NCI-H146 treated with DMSO at 0.1 percent for 48 hours (cell line): ENCODE measurements at regions not wholly inside any gene's neighbourhood (a gene's known extent, or its start where the extent isn't known, plus 50 kb on each side); places are given as distances from the start of the nearest gene placed in this dataset.
"Not testable (repeated sequence)": the region's sequence is repeated elsewhere in the genome, so short reads cannot be mapped to it uniquely, and the experiment has no call there.

Source experiments
- DNase-seq: peaks from one replicate; lab custom pipeline; 2025; ENCODE audit not compliant: unreplicated experiment; lab: John Stamatoyannopoulos, UW

DNA sequence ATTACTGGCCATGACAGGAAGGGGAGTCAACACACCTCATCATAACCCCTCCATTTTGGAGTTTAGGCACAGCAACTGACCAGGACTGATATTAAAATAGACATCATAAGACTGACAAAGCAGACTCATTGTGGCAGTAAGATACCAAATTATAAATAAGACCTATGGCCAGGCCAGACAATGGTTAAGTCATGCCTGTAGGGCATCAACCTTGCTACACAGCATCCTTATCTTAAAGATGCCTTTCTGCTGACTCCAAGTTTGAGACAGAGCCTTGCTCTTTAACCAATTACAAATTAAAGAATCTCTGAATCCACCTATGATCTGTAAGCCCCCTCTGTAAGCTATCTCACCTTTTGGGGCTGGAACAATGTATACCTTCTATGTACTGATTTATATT lies 65.5 kb downstream of the VCX2 start:
- DNase-seq: no peak

DNA sequence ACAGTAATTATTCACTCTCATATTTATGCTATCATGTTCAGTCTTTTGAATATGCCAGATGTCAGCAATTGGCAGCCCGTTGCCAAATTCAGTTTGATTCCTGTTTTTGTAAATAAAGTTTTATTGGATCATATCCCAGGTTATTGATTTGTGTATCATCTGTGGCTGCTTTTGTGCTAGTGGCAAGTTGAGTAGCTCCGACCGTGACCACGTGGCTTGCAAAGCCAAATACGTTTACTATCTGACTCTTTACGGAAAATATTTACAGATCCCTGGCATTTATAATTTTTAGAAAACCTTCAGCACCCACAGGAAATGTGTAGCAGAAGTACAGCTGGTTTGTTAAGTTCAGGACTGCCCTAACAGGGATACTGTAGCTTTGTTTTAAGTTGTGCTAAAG lies 67.4 kb downstream of the VCX2 start:
- no peak for DNase-seq

DNA sequence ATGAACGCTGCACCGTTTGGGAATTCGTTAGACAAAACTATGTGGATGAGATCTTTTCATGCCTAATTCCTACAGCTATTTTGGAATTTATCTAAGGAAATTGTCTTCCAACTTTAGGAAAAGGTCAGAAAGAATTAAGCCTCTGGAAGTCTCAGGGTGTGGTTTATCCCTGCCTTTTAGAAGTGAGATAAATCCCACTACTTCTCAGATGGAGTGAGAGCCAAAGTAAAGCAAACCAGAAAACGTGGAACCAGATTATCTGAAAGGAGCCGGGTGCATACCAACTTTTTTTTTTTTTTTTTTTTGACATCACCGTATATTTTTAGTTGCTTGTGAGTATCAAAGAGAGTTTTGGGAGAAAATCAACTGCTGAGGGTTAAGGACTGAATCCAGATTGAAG lies 79.6 kb downstream of the VCX2 start:
- DNase-seq: no peak

DNA sequence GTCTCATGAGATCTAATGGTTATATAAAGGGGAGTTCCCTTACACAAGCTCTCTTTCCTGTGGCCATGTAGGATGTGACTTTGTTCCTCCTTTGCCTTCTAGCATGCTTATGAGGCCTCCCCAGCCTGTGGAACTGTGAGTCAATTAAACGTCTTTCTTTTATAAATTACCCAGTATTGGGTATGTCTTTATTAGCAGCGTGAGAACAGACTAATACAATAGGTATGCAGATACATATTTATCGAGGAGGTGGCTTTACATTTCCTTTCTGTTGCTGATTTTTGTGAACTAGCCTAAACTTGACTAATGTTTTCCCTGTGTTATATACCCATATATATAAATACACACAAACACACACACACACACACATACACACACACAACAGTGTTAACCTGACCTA lies 80.2 kb downstream of the VCX2 start:
- no peak for DNase-seq

DNA sequence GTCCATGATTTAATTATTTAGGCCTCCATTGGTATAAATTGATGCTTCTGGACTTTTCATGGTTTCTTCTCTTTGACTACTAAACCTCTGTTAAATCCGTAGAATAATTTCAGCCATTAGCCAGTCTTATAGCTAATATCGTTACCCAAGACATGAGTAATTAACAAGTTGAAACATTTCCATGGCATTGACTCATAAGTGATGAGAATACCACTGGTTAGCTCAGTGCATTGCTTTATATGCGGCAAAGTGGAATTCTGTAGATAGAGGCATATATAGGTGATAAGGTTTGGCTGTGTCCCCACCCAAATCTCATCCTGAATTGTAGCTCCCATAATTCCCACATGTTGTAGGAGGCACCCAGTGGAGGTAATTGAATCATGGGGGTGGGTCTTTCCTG lies 80.6 kb downstream of the VCX2 start:
- DNase-seq: no peak

DNA sequence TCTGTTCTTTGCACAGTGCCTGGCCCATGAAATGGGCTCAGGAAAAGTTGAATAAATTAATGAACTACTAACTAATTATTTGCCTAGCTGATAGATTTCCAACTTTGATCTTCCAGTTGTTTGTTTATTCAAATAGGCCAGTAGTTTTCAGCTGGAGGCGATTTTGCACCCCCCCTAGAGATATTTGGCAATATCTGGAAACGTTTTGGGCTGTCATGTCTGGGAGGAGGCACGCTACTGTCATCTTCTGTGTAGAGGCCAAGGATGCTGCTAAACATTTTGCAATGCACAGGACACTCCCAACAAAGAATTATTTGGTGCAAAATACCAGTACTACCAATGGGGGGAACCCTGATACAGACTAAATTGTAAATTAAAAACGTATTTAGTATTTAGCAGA lies 81.9 kb downstream of the VCX2 start:
- no peak for DNase-seq

DNA sequence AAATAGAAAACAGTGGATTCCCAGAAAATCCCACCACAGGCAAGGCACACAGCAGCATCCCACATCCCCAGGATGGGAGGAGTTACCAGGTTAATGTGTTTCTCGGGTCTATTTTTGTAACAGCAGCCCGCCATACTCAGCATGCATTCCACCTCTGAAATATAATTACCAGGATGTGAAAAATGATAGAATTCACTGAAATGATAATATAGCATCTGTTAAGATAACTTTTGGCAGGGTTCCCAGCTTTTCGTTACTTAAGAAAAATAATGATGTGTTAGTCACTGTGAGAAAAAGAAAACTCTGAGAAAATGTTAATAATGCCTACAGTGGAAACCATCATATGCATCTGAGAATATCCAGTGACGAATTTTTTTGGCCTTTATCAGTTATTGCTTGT lies 87.1 kb downstream of the VCX2 start:
- DNase-seq: peak; percentile 78

DNA sequence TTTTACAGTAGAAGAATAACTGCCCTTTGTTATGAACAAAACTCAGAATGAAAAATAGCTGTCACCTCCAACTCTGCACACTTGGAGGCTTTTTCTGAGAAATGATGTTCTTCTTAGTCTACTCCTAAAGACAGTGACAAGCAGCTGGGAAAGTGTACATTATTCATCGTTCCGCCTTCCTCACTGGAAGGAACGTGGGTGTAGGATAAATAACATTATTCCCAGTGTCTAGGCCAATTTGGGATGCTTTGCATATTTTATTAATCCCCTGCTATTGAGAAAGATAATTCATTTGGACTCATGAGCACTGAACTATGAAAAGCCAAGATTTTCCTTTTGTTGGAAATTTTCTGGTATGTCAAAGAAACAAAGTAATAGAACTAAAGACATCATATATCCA lies 87.8 kb downstream of the VCX2 start:
- no peak for DNase-seq

DNA sequence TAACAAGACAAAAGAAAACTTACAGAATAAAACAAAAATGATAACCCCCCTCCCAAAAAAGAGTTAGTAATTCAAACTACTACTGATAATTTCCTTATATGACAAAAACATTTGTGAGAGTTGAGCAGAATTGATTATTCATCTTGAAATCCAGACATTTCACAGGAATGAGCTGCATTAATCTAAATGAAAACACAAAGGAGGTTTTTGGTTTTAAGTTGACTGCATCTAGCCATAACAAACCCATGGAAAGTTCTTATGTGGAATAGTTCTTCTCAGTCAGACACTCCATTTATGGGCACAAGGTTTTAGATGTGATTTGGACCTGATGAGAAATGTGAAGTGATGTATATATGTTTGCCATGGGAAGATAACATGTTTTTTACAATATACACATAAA lies 95.4 kb downstream of the VCX2 start:
- DNase-seq: no peak

DNA sequence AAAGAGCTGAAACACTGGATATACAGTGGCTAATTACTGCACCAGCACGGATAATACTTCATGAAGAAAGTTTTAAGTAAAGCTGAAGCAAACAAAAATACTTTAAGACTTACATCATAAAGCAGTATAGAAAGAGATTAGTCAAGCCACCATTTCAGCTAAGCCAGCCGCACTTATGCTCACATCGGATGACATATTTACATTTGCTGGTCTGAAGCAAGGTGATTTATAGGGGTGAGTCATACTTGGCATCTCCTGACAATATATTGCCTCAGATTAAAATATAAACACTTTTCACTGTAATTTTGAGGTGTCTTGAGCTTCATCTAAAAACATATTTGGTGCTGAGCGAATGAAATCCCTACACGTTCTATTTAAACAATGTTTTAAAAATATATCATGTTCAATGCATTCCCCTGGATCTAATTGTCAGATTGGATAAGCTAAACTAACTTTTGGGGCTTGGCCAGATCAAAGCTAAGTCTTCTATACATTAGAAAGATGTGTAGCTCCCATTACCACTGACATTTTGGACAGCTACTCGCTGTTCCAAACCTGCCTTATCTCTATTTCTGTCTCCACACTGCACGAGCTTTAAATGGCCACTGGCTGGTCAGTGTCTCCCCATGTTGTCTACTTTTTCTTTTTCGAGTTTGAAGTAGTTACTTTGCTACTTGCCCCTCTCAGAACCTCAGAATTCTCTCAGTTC lies 103.2 kb downstream of the VCX2 start:
- peak; percentile 29 for DNase-seq

DNA sequence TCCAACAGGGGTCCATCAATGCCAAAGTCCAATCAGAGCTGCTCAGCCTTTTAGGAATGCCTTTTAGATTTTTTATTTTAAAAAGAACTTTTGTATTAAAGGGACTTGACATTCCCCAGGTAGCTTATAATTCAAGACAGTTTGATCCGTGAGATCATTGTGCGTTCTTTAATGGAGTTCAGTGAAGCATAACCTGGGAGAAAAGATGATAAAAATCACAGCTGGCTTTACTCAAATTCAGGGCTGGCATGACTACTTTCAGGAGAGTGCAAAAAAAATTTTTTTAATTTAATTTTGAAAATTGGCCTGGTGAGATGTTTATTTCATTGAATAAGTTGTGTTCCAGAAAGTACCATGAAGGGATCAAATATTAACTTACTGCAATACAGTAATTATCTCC lies 118.2 kb downstream of the VCX2 start:
- no peak for DNase-seq

DNA sequence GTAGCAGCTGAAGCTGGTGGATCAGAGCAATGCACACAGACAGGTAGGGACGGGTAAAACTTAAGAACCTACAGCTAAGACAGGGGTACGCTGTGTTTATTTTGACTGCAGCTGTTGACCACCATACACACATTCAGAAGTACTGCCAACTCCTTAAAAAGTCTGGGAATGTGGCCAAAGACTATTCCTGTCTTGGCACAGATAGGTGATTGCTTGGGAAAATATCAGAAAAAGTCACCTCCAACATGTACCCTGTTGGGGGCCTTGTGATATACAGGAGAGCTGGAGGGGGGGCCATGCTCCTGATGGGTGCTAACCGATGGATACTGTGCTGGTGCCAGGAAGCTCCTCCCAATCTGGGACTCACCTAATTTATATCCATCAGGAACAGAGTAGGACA lies 121.2 kb downstream of the VCX2 start:
- DNase-seq: no peak

DNA sequence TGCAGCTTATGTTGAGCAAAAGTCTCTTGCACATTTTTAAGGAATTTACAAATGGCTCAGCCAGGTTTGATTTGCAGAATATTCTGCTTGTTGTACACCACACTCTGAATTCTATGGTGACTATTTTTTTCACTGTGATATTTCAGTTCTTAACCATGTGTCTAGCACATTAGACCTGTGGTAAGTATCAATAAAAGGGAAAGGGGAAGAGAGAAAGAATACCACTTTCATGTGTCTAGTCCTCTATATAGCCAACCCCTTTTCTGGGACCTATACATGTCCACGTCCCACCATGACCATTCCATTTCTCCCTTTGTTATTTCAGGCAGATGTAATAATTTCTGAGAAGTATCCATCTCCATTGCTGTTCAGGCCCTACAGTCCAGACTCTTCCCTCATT lies 121.3 kb upstream of the PNPLA4 start:
- DNase-seq: no peak

DNA sequence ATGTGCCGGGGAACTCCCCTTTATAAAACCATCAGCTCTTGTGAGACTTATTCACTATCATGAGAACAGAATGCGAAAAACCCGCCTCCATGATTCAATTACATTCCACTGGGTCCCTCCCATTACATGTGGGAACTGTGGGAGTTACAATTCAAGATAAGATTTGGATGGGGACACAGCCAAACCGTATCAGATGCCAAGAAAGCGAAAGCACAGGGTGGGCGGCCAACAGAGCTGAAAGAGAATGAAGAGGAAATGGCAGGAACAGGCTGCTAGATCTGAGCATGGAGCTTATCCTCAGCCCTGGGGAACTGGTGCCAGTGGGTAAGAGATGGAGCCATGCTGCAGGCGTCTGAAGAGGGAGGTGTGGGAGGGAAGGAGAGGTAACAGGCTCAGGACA lies 117.7 kb upstream of the PNPLA4 start:
- no peak for DNase-seq

DNA sequence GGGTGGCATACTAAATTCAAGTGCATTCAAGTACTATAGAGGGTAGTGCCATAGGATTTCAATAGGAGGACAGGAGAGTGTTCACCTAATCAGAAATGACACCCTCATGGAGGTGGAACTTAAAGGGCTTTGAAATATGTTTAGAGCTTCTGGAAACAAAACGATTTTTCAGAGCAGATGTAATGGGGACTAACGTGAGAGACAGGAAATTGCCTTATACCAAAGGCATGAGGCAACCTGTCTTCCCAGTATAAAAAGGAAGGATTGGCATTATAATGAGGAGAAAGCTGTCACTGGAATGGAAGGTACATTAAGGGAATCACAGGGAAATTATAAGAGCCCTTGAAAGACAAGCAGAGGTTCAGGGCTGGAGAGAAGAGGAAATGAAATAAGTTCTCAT lies 116.3 kb upstream of the PNPLA4 start:
- DNase-seq: no peak

DNA sequence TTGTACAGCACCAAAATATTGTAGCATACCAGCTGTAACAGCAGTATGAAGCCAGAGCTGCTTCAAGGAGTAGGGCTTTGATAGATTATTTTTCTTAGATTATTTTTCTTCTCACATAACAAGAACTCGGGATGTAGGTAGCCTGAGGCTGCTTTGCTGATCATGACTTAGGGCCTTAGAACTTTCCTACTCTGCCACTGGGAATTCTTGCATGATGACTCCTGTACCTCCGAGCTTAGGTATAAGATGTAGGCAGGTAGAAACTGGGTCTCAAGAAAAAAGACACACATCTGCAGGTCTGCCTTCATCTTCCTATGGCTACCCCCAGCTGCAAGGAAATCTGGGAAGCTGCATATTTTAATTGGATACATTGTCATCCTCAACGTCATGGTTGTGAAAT lies 115.9 kb upstream of the PNPLA4 start:
- DNase-seq: no peak

DNA sequence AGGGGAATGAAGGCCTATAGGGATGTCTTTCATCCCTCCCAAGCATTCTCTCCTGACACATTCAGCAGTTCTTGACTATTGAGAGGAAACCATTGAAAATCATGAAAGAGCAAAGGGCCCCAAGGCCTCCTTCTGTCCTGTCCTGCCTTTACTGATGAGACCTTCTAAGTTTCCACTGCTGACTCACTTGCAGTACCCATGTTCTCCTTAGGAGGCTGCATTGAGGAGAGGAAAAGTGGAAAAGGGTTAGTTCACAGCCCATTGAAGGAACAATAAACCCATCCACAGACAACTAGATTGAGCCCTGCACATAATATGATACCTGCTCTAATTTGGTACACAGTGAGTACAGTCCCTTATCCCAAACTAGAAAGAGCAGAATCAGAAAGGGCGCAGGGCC lies 115.1 kb upstream of the PNPLA4 start:
- DNase-seq: peak; percentile 95

DNA sequence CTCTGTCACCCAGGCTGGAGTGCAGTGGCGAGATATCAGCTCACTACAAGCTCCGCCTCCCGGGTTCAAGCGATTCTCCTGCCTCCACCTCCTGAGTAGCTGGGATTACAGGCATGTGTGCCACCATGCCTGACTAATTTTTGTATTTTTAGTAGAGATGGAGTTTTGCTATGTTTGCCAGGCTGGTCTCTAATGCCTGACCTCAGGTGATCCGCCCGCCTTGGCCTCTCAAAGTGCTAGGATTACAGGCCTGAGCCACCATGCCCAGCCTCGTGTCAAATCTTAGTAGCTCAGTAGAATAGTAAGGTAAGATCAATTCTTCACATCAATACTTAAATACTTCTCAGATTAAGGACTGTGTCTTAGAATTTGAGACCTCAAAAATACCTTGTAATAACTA lies 112.5 kb upstream of the PNPLA4 start:
- DNase-seq: not testable (repeated sequence)

DNA sequence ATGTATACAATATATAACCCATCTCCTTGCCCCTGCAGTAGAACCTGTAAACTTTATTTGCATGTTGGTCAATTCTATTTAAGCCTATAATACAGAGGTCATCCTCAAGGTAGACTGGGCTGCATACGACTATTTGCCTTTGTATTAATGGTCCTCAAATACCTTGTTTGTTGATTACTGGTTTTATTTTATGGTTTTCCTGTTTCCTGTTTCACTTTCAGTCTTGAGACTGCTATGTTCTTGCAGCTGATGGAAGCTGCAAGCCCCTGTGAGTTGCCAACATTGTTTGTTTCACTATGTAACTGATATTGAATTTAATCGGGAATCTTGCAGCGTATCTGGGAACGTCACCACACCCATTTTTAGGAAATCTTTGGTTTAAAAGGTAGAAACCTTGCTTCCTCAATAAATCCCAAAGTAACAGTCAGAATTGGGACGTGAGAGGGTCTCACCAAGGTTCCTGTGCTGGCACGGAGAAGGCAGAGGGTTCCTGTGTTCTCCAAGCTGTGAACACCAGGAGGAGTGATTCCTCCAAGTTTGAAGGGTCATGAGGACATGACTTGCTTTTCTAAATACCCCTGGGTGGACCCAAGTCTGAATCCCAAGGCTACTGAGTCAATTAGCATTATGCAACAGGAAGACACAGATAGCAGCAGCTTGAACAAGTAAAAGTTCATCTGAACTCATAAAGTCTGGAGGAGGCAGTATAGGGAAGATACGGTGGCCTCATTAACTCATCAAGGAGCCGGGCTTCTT lies 110.6 kb upstream of the PNPLA4 start:
- no peak for DNase-seq

DNA sequence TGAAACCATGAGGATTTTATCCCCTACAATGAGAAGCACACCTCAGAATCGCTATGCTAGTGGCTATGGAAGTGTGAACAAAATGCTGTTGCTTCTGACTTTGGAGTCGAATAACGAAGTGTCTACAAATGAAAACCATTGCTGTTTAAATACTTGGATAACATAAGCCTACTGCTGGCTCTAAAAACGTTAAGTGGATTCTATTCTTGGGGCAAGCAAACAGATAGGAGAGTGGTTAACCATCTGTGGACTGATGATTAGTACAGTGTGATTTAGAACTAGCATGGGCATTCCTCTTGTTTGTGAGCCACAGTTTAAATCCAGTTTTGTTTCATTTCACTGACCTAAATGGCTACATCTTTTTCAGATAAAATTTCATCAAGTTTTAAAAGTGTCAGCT lies 109.7 kb upstream of the PNPLA4 start:
- peak; percentile 36 for DNase-seq

DNA sequence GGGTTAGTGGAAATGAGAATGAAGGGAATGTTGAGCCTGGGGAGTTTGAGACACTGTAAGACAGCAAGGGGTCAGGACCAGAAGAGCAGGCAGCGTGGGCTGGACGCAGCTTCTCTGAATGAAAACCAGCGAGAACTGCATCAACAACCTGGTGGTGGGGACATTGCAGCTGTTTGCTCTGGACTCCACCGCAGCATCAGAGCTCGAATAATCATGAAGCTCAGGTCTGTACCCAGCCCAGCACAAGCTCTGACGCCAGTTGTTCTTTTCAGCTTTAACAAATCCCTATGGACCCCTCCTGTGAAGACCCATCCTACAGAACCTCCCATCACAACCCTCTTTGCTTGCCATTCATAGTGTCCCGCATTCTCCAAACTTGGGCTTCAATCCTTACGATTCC lies 106.8 kb upstream of the PNPLA4 start:
- DNase-seq: no peak

DNA sequence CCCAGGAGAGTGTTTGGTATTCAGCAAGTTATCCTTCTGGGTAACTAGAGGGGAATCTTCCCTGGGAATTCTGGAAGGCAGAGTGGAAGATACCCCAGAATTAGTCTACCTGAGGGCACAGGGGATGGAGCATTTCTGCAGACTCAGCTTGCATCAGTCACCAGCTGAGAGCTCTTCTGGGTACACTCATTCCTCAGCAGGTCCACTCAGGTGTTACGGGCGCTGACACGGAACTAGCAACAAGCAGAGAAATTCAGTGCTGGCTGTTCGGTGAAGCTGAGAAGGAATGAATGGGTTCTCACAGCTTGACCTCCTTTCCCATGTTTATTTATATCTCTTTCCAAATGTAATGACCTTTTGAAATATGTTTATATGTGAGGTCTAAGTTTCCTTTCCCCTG lies 106.0 kb upstream of the PNPLA4 start:
- no peak for DNase-seq

DNA sequence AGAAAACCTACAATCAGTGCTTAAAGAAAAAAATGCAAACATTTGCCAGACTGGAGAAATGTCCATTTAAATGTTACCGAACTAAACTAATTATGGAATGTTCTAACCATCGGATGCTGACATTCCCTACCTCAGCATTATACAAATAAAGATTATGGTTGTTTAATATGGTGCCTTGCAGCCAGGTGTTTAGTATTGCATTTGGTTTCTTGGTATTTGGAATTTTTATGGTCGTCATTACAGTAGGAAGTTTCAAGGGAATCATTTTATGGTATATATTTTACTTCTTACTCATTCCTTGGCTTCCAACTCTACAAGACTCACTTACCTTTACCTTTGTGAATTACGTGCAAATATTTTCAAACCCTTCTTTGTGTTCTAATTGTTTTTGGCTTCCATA lies 103.1 kb upstream of the PNPLA4 start:
- no peak for DNase-seq
